ENCODE measurements at regions not wholly inside any gene's neighbourhood (a gene's known extent, or its start where the extent isn't known, plus 50 kb on each side); places are given as distances from the start of the nearest gene placed in this dataset.
A peak's percentile ranks its signal among the peaks of the same experiment; 100 is the strongest.

- H2BK5ac ChIP-seq (ENCODE audit: low read depth, low read length, poor library complexity), result no peak overlapping the region
- H3K79me1 ChIP-seq (ENCODE audit: low read length), result no peaks in the 10 kb centered on the region
- no peaks in the 10 kb centered on the region for H3K4me1 ChIP-seq (ENCODE audit: control insufficient read depth in 1 of 2, insufficient read depth in 2 of 2, low read length in 2 of 2)
- H3K27ac ChIP-seq (ENCODE audit: low read depth, low read length), result no peak overlapping the region
- no peak overlapping the region for H2AFZ ChIP-seq (ENCODE audit: insufficient read depth, low read length, poor library complexity)
- H3K9ac ChIP-seq (ENCODE audit: low read length), result no peak overlapping the region
- H3K14ac ChIP-seq (ENCODE audit: low read length), result no peak overlapping the region
- H3K4me3 ChIP-seq (ENCODE audit: low read depth, low read length), result no peak overlapping the region
- no peaks in the 10 kb centered on the region for H3K9me3 ChIP-seq (ENCODE audit: insufficient read depth, low read depth, low read length)
- H3K4ac ChIP-seq (ENCODE audit: low read depth, low read length), result no peak overlapping the region
- no peaks in the 10 kb centered on the region for H3K79me2 ChIP-seq (ENCODE audit: control insufficient read depth, insufficient read depth, low read length, poor library complexity)
- H2BK12ac ChIP-seq (ENCODE audit: low read length), result no peak overlapping the region
- no peak overlapping the region for H4K12ac ChIP-seq (ENCODE audit: low read depth, low read length)
- WGBS (ENCODE audit: extremely low coverage, insufficient coverage, insufficient read length), result no CpG with 5 or more reads among the region's 1 CpG
- no peak overlapping the region for H3K23ac ChIP-seq (ENCODE audit: low read length)
- DNase-seq, result peak; percentile 40 to 75
- H3K4me2 ChIP-seq (ENCODE audit: low read length), result no peak overlapping the region
- no peak overlapping the region for H2BK120ac ChIP-seq (ENCODE audit: insufficient read depth, low read length, poor library complexity)
- H3K27me3 ChIP-seq (ENCODE audit: insufficient read depth, low read length), result no peaks in the 10 kb centered on the region
- no peaks in the 10 kb centered on the region for H3K36me3 ChIP-seq (ENCODE audit: control insufficient read depth in 1 of 2, insufficient read depth in 2 of 2, low read length in 2 of 2)
- no peak overlapping the region for H2AK5ac ChIP-seq (ENCODE audit: low read length)
- H4K8ac ChIP-seq (ENCODE audit: low read depth, low read length), result no peak overlapping the region
- no peak overlapping the region for H3K18ac ChIP-seq (ENCODE audit: low read length)
- no peak overlapping the region for H4K91ac ChIP-seq (ENCODE audit: low read depth, low read length)
Observed at GRCh38 chr22:25495285-25495684, 69.2 kb upstream of the GRK3 start.

DNA sequence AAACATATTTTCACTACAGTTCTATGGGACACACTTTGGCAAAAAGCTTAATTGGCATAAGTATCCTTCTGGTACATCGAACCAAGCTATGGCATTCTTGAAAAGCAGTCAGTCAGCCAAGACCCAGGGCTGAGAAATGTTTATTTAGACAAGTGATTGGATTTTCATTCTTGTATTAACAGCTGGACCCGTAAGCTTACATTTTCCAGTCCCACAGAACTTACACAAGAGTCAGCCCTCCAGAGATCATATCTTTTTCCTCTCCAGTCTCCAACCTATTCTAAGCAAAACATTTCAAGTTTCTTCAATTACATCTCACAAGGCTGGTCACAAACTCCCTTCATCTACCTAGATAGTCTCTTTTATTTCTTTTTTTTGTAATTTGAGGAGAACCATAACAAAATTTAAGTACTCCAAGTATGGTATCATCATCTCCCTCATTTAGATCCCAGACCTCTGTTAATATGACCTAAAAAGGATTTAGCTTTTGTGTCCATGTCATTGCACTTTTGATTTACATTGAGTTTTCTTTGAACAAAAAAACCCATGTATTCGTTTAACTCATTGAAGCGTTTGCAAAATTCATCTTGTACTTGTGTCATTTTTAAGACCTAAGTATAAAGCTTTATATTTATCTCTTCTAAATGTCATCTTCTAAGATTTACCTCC is 67.9 kb upstream of the GRK3 start:
- Histone ChIP-seq H2BK5ac (ENCODE audit: low read depth, low read length, poor library complexity) (no peak overlapping the region), H3K18ac (ENCODE audit: low read length) (no peak overlapping the region), H4K8ac (ENCODE audit: low read depth, low read length) (no peak overlapping the region), H2AFZ (ENCODE audit: insufficient read depth, low read length, poor library complexity) (no peak overlapping the region), H3K79me1 (ENCODE audit: low read length) (no peaks in the 10 kb centered on the region), H3K9ac (ENCODE audit: low read length) (no peak overlapping the region), H3K4me2 (ENCODE audit: low read length) (no peak overlapping the region), H3K4me1 (ENCODE audit: control insufficient read depth in 1 of 2, insufficient read depth in 2 of 2, low read length in 2 of 2) (no peaks in the 10 kb centered on the region), H3K9me3 (ENCODE audit: insufficient read depth, low read depth, low read length) (no peaks in the 10 kb centered on the region), H4K12ac (ENCODE audit: low read depth, low read length) (no peak overlapping the region), H2BK120ac (ENCODE audit: insufficient read depth, low read length, poor library complexity) (no peak overlapping the region), H2AK5ac (ENCODE audit: low read length) (no peak overlapping the region), H3K36me3 (ENCODE audit: control insufficient read depth in 1 of 2, insufficient read depth in 2 of 2, low read length in 2 of 2) (no peaks in the 10 kb centered on the region), H3K27me3 (ENCODE audit: insufficient read depth, low read length) (no peaks in the 10 kb centered on the region), H3K79me2 (ENCODE audit: control insufficient read depth, insufficient read depth, low read length, poor library complexity) (no peaks in the 10 kb centered on the region), H3K27ac (ENCODE audit: low read depth, low read length) (no peak overlapping the region), H3K4ac (ENCODE audit: low read depth, low read length) (no peak overlapping the region), H2BK12ac (ENCODE audit: low read length) (no peak overlapping the region), H4K91ac (ENCODE audit: low read depth, low read length) (no peak overlapping the region), H3K14ac (ENCODE audit: low read length) (no peak overlapping the region), H3K4me3 (ENCODE audit: low read depth, low read length) (no peak overlapping the region), H3K23ac (ENCODE audit: low read length) (no peak overlapping the region)
- DNase-seq, result no peak
- WGBS (ENCODE audit: extremely low coverage, insufficient coverage, insufficient read length), result no CpG with 5 or more reads among the region's 4 CpGs

- H4K12ac ChIP-seq (ENCODE audit: low read depth, low read length), result no peak overlapping the region
- H3K23ac ChIP-seq (ENCODE audit: low read length), result no peak overlapping the region
- H2BK120ac ChIP-seq (ENCODE audit: insufficient read depth, low read length, poor library complexity), result no peak overlapping the region
- H3K4me2 ChIP-seq (ENCODE audit: low read length), result no peak overlapping the region
- H3K79me1 ChIP-seq (ENCODE audit: low read length), result no peaks in the 10 kb centered on the region
- no peak overlapping the region for H3K4me3 ChIP-seq (ENCODE audit: low read depth, low read length)
- no peak overlapping the region for H2AFZ ChIP-seq (ENCODE audit: insufficient read depth, low read length, poor library complexity)
- H3K9me3 ChIP-seq (ENCODE audit: insufficient read depth, low read depth, low read length), result no peaks in the 10 kb centered on the region
- no peak overlapping the region for H3K9ac ChIP-seq (ENCODE audit: low read length)
- no peaks in the 10 kb centered on the region for H3K79me2 ChIP-seq (ENCODE audit: control insufficient read depth, insufficient read depth, low read length, poor library complexity)
- H3K4me1 ChIP-seq (ENCODE audit: control insufficient read depth in 1 of 2, insufficient read depth in 2 of 2, low read length in 2 of 2), result no peaks in the 10 kb centered on the region
- H3K27me3 ChIP-seq (ENCODE audit: insufficient read depth, low read length), result no peaks in the 10 kb centered on the region
- no peak overlapping the region for H3K14ac ChIP-seq (ENCODE audit: low read length)
- no peak overlapping the region for H4K91ac ChIP-seq (ENCODE audit: low read depth, low read length)
- H4K8ac ChIP-seq (ENCODE audit: low read depth, low read length), result no peak overlapping the region
- DNase-seq, result no peak
- H3K36me3 ChIP-seq (ENCODE audit: control insufficient read depth in 1 of 2, insufficient read depth in 2 of 2, low read length in 2 of 2), result no peaks in the 10 kb centered on the region
- WGBS (ENCODE audit: extremely low coverage, insufficient coverage, insufficient read length), result no CpG with 5 or more reads among the region's 2 CpGs
- H2AK5ac ChIP-seq (ENCODE audit: low read length), result no peak overlapping the region
- H3K4ac ChIP-seq (ENCODE audit: low read depth, low read length), result no peak overlapping the region
- H3K27ac ChIP-seq (ENCODE audit: low read depth, low read length), result no peak overlapping the region
- H2BK12ac ChIP-seq (ENCODE audit: low read length), result no peak overlapping the region
- H3K18ac ChIP-seq (ENCODE audit: low read length), result no peak overlapping the region
- no peak overlapping the region for H2BK5ac ChIP-seq (ENCODE audit: low read depth, low read length, poor library complexity)
Observed at GRCh38 chr22:25497181-25497641, 67.3 kb upstream of the GRK3 start.

- no peak overlapping the region for H3K18ac ChIP-seq (ENCODE audit: low read length)
- no peak overlapping the region for H2AK5ac ChIP-seq (ENCODE audit: low read length)
- no peak overlapping the region for H2BK120ac ChIP-seq (ENCODE audit: insufficient read depth, low read length, poor library complexity)
- no peaks in the 10 kb centered on the region for H3K4me1 ChIP-seq (ENCODE audit: control insufficient read depth in 1 of 2, insufficient read depth in 2 of 2, low read length in 2 of 2)
- H3K27ac ChIP-seq (ENCODE audit: low read depth, low read length), result no peak overlapping the region
- no peak overlapping the region for H3K9ac ChIP-seq (ENCODE audit: low read length)
- H2AFZ ChIP-seq (ENCODE audit: insufficient read depth, low read length, poor library complexity), result no peak overlapping the region
- DNase-seq, result no peak
- H4K91ac ChIP-seq (ENCODE audit: low read depth, low read length), result no peak overlapping the region
- no peak overlapping the region for H3K4me3 ChIP-seq (ENCODE audit: low read depth, low read length)
- no peak overlapping the region for H4K8ac ChIP-seq (ENCODE audit: low read depth, low read length)
- H2BK12ac ChIP-seq (ENCODE audit: low read length), result no peak overlapping the region
- no peaks in the 10 kb centered on the region for H3K79me1 ChIP-seq (ENCODE audit: low read length)
- H2BK5ac ChIP-seq (ENCODE audit: low read depth, low read length, poor library complexity), result no peak overlapping the region
- H3K23ac ChIP-seq (ENCODE audit: low read length), result no peak overlapping the region
- H3K9me3 ChIP-seq (ENCODE audit: insufficient read depth, low read depth, low read length), result no peaks in the 10 kb centered on the region
- H3K36me3 ChIP-seq (ENCODE audit: control insufficient read depth in 1 of 2, insufficient read depth in 2 of 2, low read length in 2 of 2), result no peaks in the 10 kb centered on the region
- H3K14ac ChIP-seq (ENCODE audit: low read length), result no peak overlapping the region
- H3K27me3 ChIP-seq (ENCODE audit: insufficient read depth, low read length), result no peaks in the 10 kb centered on the region
- no peak overlapping the region for H3K4ac ChIP-seq (ENCODE audit: low read depth, low read length)
- no peaks in the 10 kb centered on the region for H3K79me2 ChIP-seq (ENCODE audit: control insufficient read depth, insufficient read depth, low read length, poor library complexity)
- H3K4me2 ChIP-seq (ENCODE audit: low read length), result no peak overlapping the region
- no CpG with 5 or more reads among the region's 2 CpGs for WGBS (ENCODE audit: extremely low coverage, insufficient coverage, insufficient read length)
- no peak overlapping the region for H4K12ac ChIP-seq (ENCODE audit: low read depth, low read length)
Observed at GRCh38 chr22:25497716-25498115, 66.8 kb upstream of the GRK3 start.

Data from trophoblast cell (in vitro differentiated cells and primary cell).